ENCODE measurements at regions not wholly inside any gene's neighbourhood (a gene's known extent, or its start where the extent isn't known, plus 50 kb on each side); places are given as distances from the start of the nearest gene placed in this dataset.
"Not testable (repeated sequence)": the region's sequence is repeated elsewhere in the genome, so short reads cannot be mapped to it uniquely, and the experiment has no call there.

DNA sequence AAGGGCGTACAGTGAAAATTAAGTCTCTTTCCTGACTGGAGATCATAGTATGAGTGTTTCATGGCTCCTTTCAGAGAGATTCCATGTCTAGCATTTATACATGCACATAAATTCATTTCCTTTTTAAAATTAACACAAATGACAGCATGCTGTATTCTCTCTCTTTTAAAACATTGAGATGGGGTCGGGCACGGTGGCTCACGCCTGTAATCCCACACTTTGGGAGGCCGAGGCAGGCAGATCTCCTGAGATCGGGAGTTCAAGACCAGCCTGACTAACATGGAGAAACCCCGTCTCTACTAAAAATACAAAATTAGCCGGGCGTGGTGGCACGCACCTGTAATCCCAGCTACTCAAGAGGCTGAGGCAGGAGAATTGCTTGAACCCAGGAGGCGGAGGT, 93.1 kb downstream of the NPIPB5 start:
- TF ChIP-seq EZH2phosphoT487 (IDR thresholded peaks at IDR 0.05; ENCODE audit: borderline replicate concordance, low read depth) = not testable (repeated sequence)
- TF ChIP-seq, protein P1, sequence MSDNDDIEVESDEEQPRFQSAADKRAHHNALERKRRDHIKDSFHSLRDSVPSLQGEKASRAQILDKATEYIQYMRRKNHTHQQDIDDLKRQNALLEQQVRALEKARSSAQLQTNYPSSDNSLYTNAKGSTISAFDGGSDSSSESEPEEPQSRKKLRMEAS (IDR thresholded peaks at IDR 0.05; ENCODE audit: low read depth) = not testable (repeated sequence)
- TF ChIP-seq, protein P2, sequence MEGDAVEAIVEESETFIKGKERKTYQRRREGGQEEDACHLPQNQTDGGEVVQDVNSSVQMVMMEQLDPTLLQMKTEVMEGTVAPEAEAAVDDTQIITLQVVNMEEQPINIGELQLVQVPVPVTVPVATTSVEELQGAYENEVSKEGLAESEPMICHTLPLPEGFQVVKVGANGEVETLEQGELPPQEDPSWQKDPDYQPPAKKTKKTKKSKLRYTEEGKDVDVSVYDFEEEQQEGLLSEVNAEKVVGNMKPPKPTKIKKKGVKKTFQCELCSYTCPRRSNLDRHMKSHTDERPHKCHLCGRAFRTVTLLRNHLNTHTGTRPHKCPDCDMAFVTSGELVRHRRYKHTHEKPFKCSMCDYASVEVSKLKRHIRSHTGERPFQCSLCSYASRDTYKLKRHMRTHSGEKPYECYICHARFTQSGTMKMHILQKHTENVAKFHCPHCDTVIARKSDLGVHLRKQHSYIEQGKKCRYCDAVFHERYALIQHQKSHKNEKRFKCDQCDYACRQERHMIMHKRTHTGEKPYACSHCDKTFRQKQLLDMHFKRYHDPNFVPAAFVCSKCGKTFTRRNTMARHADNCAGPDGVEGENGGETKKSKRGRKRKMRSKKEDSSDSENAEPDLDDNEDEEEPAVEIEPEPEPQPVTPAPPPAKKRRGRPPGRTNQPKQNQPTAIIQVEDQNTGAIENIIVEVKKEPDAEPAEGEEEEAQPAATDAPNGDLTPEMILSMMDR (IDR thresholded peaks at IDR 0.05) = not testable (repeated sequence)

Measured in SK-N-SH (cell line).